Activated naive CD4-positive, alpha-beta T cell treated with anti-CD3 and anti-CD28 coated beads for 36 hours (primary cell): ENCODE measurements at regions not wholly inside any gene's neighbourhood (a gene's known extent, or its start where the extent isn't known, plus 50 kb on each side); places are given as distances from the start of the nearest gene placed in this dataset.

Experiments used
- CTCF ChIA-PET: fragments of 350-600 bp; sonication (Branson Sonifier 250); formaldehyde crosslinking; loops from one replicate; lab custom pipeline; 2021; ENCODE audit warnings: antibody characterized with exemption; lab: Charles Lee
- DNase-seq: peaks from one replicate; pipeline ENCODE4 v3.0.0-alpha.2; 2020
- H3K27ac Mint-ChIP-seq: one replicate; pipeline ENCODE4 v1.8.0; 2021; ENCODE audit warnings: mild to moderate bottlenecking, mixed read lengths
- H3K27me3 Mint-ChIP-seq: one replicate; pipeline ENCODE4 v1.8.0; 2021; ENCODE audit warnings: low read depth, mixed read lengths
- H3K36me3 Mint-ChIP-seq: one replicate; pipeline ENCODE4 v1.8.0; 2021; ENCODE audit warnings: low read depth, mixed read lengths
- H3K4me1 Mint-ChIP-seq: one replicate; pipeline ENCODE4 v1.8.0; 2021; ENCODE audit warnings: low read depth, mixed read lengths
- H3K4me3 Mint-ChIP-seq: one replicate; pipeline ENCODE4 v1.8.0; 2021; ENCODE audit warnings: mild to moderate bottlenecking, moderate library complexity, mixed read lengths
- H3K9me3 Mint-ChIP-seq: one replicate; pipeline ENCODE4 v1.8.0; 2021; ENCODE audit warnings: mixed read lengths
- intact Hi-C: fragments of 100-400 bp; cut with micrococcal nuclease; formaldehyde crosslinking; loops from one replicate; pipeline ENCODE4 v1.15.1; 2023

- H3K27me3 Mint-ChIP-seq, result no peaks in the 10 kb centered on the region
- CTCF ChIA-PET, result interaction anchor here (0.9 to 1.2 kb wide), 3 partner anchors 11 to 111 kb away, joined by 3 to 4 read pairs (median 3); no protein-coding TSS in a partner anchor
- intact Hi-C loops, result no loop called here
- H3K9me3 Mint-ChIP-seq, result no peaks in the 10 kb centered on the region
- no peaks in the 10 kb centered on the region for H3K4me1 Mint-ChIP-seq
- no peak overlapping the region for H3K27ac Mint-ChIP-seq
- no peak overlapping the region for H3K4me3 Mint-ChIP-seq
- H3K36me3 Mint-ChIP-seq, result no peaks in the 10 kb centered on the region
- DNase-seq, result no peak
Measured at GRCh38 chr5:82789095-82789494, 288.1 kb downstream of the TMEM167A start.

- Mint-ChIP-seq H3K27me3 (no peaks in the 10 kb centered on the region), H3K27ac (no peak overlapping the region), H3K9me3 (no peaks in the 10 kb centered on the region), H3K36me3 (no peaks in the 10 kb centered on the region), H3K4me3 (no peak overlapping the region), H3K4me1 (no peaks in the 10 kb centered on the region)
- no peak for DNase-seq
- intact Hi-C loops, result no loop called here
- CTCF ChIA-PET, result interaction anchor here (0.6 to 0.7 kb wide), 2 partner anchors 12 to 464 kb away, joined by 3 read pairs; no protein-coding TSS in a partner anchor
Measured at GRCh38 chr5:82786748-82787147, 290.4 kb downstream of the TMEM167A start.

- H3K36me3 Mint-ChIP-seq, result no peaks in the 10 kb centered on the region
- no peak for DNase-seq
- no peaks in the 10 kb centered on the region for H3K4me1 Mint-ChIP-seq
- no peak overlapping the region for H3K4me3 Mint-ChIP-seq
- no peak overlapping the region for H3K27ac Mint-ChIP-seq
- CTCF ChIA-PET, result interaction anchor here (0.6 to 0.7 kb wide), 2 partner anchors 13 to 432 kb away, joined by 3 read pairs; no protein-coding TSS in a partner anchor
- intact Hi-C loops, result no loop called here
- no peaks in the 10 kb centered on the region for H3K27me3 Mint-ChIP-seq
- H3K9me3 Mint-ChIP-seq, result no peaks in the 10 kb centered on the region
Measured at GRCh38 chr5:82785882-82786509, 291.2 kb downstream of the TMEM167A start.

GRCh38 chr5:82785456-82785855 is 291.7 kb downstream of the TMEM167A start:
- CTCF ChIA-PET, result interaction anchor here (0.7 kb wide), 1 partner anchor 431 kb away, joined by 3 read pairs; no protein-coding TSS in a partner anchor
- Mint-ChIP-seq H3K27ac (no peak overlapping the region), H3K9me3 (no peaks in the 10 kb centered on the region), H3K4me3 (no peak overlapping the region), H3K27me3 (no peaks in the 10 kb centered on the region), H3K36me3 (no peaks in the 10 kb centered on the region), H3K4me1 (no peaks in the 10 kb centered on the region)
- no peak for DNase-seq
- intact Hi-C loops, result no loop called here

- Mint-ChIP-seq H3K27me3 (no peaks in the 10 kb centered on the region), H3K36me3 (no peaks in the 10 kb centered on the region), H3K9me3 (no peaks in the 10 kb centered on the region), H3K4me1 (no peaks in the 10 kb centered on the region), H3K4me3 (no peak overlapping the region), H3K27ac (no peak overlapping the region)
- CTCF ChIA-PET, result no interaction called here
- intact Hi-C loops, result no loop called here
- DNase-seq, result no peak
Measured at GRCh38 chr5:82784521-82784920, 292.7 kb downstream of the TMEM167A start.

- no peaks in the 10 kb centered on the region for H3K4me1 Mint-ChIP-seq
- no peaks in the 10 kb centered on the region for H3K9me3 Mint-ChIP-seq
- H3K27me3 Mint-ChIP-seq, result peaks cover 3% of the 10 kb centered on the region
- H3K36me3 Mint-ChIP-seq, result no peaks in the 10 kb centered on the region
- CTCF ChIA-PET, result interaction anchor here (0.6 kb wide), 2 partner anchors 12 to 1033 kb away, joined by 3 to 4 read pairs; no protein-coding TSS in a partner anchor
- intact Hi-C loops, result no loop called here
- H3K27ac Mint-ChIP-seq, result no peak overlapping the region
- DNase-seq, result no peak
- H3K4me3 Mint-ChIP-seq, result no peak overlapping the region
Measured at GRCh38 chr5:82777106-82777505, 300.1 kb downstream of the TMEM167A start.

- CTCF ChIA-PET, result no interaction called here
- DNase-seq, result no peak
- no peaks in the 10 kb centered on the region for H3K36me3 Mint-ChIP-seq
- H3K9me3 Mint-ChIP-seq, result no peaks in the 10 kb centered on the region
- intact Hi-C loops, result no loop called here
- H3K4me1 Mint-ChIP-seq, result no peaks in the 10 kb centered on the region
- H3K4me3 Mint-ChIP-seq, result no peak overlapping the region
- peaks cover 11% of the 10 kb centered on the region for H3K27me3 Mint-ChIP-seq
- no peak overlapping the region for H3K27ac Mint-ChIP-seq
Measured at GRCh38 chr5:82772281-82772680, 304.9 kb downstream of the TMEM167A start.

- Mint-ChIP-seq H3K27ac (no peak overlapping the region), H3K4me1 (no peaks in the 10 kb centered on the region), H3K9me3 (no peaks in the 10 kb centered on the region), H3K27me3 (peaks cover 9% of the 10 kb centered on the region), H3K4me3 (no peak overlapping the region), H3K36me3 (no peaks in the 10 kb centered on the region)
- CTCF ChIA-PET, result interaction anchor here (0.6 kb wide), 1 partner anchor 15 kb away, joined by 3 read pairs; no protein-coding TSS in a partner anchor
- DNase-seq, result no peak
- intact Hi-C loops, result no loop called here
Measured at GRCh38 chr5:82766206-82766605, 311.0 kb downstream of the TMEM167A start.

- Mint-ChIP-seq H3K9me3 (no peaks in the 10 kb centered on the region), H3K4me1 (no peaks in the 10 kb centered on the region), H3K36me3 (no peaks in the 10 kb centered on the region), H3K27me3 (peaks cover 9% of the 10 kb centered on the region), H3K27ac (no peak overlapping the region), H3K4me3 (no peak overlapping the region)
- CTCF ChIA-PET, result interaction anchor here (0.6 kb wide), 1 partner anchor 15 kb away, joined by 3 read pairs; no protein-coding TSS in a partner anchor
- no peak for DNase-seq
- intact Hi-C loops, result no loop called here
Measured at GRCh38 chr5:82765765-82766164, 311.4 kb downstream of the TMEM167A start.

GRCh38 chr5:82760856-82761255 is 316.3 kb downstream of the TMEM167A start:
- CTCF ChIA-PET, result no interaction called here
- Mint-ChIP-seq H3K9me3 (no peaks in the 10 kb centered on the region), H3K4me3 (no peak overlapping the region), H3K27ac (no peak overlapping the region), H3K4me1 (no peaks in the 10 kb centered on the region), H3K36me3 (no peaks in the 10 kb centered on the region), H3K27me3 (no peaks in the 10 kb centered on the region)
- DNase-seq, result no peak
- intact Hi-C loops, result no loop called here

- DNase-seq, result no peak
- Mint-ChIP-seq H3K27ac (no peak overlapping the region), H3K4me1 (no peaks in the 10 kb centered on the region), H3K36me3 (no peaks in the 10 kb centered on the region), H3K9me3 (no peaks in the 10 kb centered on the region), H3K4me3 (no peak overlapping the region), H3K27me3 (no peaks in the 10 kb centered on the region)
- intact Hi-C loops, result no loop called here
- CTCF ChIA-PET, result no interaction called here
Measured at GRCh38 chr5:82758881-82759280, 318.3 kb downstream of the TMEM167A start.

GRCh38 chr5:82754759-82755158 is 322.4 kb downstream of the TMEM167A start:
- H3K27me3 Mint-ChIP-seq, result no peaks in the 10 kb centered on the region
- intact Hi-C loops, result no loop called here
- no peak overlapping the region for H3K4me3 Mint-ChIP-seq
- no peak for DNase-seq
- CTCF ChIA-PET, result no interaction called here
- no peak overlapping the region for H3K27ac Mint-ChIP-seq
- H3K4me1 Mint-ChIP-seq, result no peaks in the 10 kb centered on the region
- peaks cover 7% of the 10 kb centered on the region for H3K9me3 Mint-ChIP-seq
- H3K36me3 Mint-ChIP-seq, result no peaks in the 10 kb centered on the region
